Transverse colon (tissue), 3 donors: ENCODE measurements at regions not wholly inside any gene's neighbourhood (a gene's known extent, or its start where the extent isn't known, plus 50 kb on each side); places are given as distances from the start of the nearest gene placed in this dataset.

Source experiments
- CTCF ChIP-seq, 5 experiments: fragments of 200-600 bp in 3 of 5; fragments of 450-650 bp in 2 of 5; sonication (generic) in 3 of 5; IDR thresholded peaks; 1 replicate in 2 of 5; 2 replicates in 3 of 5; pipeline ENCODE4 v1.5.1; 2016 to 2017; ENCODE audit warnings: antibody characterized with exemption in 5 of 5, inconsistent platforms in 3 of 5, mild to moderate bottlenecking in 2 of 5, moderate library complexity in 1 of 5
- EP300 ChIP-seq: sonication (generic); formaldehyde crosslinking; IDR thresholded peaks from one replicate; pipeline ENCODE4 v1.6.1; 2017; ENCODE audit warnings: antibody characterized with exemption, low read depth
- POLR2A ChIP-seq: fragments of 450-650 bp; IDR thresholded peaks from one replicate; pipeline ENCODE4 v1.6.1; 2016; ENCODE audit warnings: antibody characterized with exemption, mild to moderate bottlenecking, moderate library complexity

GRCh38 chr13:112260108-112261055 is 115.8 kb upstream of the SPACA7 start:
- TF ChIP-seq CTCF (IDR thresholded peaks at IDR 0.05) = no peak
- TF ChIP-seq EP300 = no peak
- TF ChIP-seq POLR2A = no peak
